ENCODE measurements at regions not wholly inside any gene's neighbourhood (a gene's known extent, or its start where the extent isn't known, plus 50 kb on each side); places are given as distances from the start of the nearest gene placed in this dataset.

DNA sequence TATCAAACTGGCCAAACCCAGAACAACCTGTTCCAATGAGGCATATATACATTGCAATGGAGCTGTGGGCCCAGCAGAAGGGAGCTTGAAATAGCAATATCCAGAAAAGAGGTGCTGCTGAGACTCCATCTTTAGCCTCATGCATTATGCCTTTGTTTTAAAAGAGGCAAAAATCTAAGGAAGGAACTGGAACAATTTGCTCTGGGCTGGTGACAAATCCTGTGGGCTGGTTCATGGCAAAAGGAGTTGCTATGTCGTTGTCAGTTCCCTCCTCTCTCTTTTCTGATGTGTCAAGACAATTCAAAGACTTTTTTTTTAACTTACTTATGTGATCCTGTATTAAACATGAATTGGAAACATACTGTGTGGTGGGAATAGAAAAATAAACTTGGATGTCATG, 124.2 kb upstream of the FSHR start:
- H3K9me3 ChIP-seq = no peaks in the 10 kb centered on the region
- no peak overlapping the region for H3K4me3 ChIP-seq
- intact Hi-C loops (cut with DNase I) = no loop called here

DNA sequence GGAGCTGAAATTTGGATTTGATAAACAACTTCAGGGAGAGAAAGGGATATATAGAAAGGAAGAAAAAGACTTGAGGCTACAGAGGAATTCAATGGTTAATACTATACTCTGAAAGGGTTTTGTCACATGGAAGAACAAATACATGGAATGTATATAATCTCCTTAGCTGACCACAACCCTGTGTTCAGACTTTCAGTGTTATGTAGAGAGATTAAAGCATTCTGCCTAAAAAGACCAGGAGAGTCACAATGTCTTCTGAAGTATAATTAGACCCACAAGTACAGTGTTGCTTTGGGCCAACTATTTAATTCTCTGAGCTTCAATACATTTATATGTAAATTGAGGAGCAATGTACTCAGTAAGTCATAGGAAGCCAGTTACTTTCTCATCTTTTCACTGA, 123.8 kb upstream of the FSHR start:
- Histone ChIP-seq H3K36me3 (no peaks in the 10 kb centered on the region), H3K27ac (no peak overlapping the region), H3K27me3 (replicated peaks; ENCODE audit: insufficient read depth) (no peaks in the 10 kb centered on the region), H3K4me3 (no peak overlapping the region), H3K9me3 (no peaks in the 10 kb centered on the region), H3K4me1 (replicated peaks) (no peaks in the 10 kb centered on the region)
- TF ChIP-seq, protein P1, sequence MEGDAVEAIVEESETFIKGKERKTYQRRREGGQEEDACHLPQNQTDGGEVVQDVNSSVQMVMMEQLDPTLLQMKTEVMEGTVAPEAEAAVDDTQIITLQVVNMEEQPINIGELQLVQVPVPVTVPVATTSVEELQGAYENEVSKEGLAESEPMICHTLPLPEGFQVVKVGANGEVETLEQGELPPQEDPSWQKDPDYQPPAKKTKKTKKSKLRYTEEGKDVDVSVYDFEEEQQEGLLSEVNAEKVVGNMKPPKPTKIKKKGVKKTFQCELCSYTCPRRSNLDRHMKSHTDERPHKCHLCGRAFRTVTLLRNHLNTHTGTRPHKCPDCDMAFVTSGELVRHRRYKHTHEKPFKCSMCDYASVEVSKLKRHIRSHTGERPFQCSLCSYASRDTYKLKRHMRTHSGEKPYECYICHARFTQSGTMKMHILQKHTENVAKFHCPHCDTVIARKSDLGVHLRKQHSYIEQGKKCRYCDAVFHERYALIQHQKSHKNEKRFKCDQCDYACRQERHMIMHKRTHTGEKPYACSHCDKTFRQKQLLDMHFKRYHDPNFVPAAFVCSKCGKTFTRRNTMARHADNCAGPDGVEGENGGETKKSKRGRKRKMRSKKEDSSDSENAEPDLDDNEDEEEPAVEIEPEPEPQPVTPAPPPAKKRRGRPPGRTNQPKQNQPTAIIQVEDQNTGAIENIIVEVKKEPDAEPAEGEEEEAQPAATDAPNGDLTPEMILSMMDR (IDR thresholded peaks at IDR 0.05) = no peak
- TF ChIP-seq POLR2AphosphoS5 (IDR thresholded peaks at IDR 0.05) (no peak), POLR2A (IDR thresholded peaks at IDR 0.05) (no peak)
- intact Hi-C loops (cut with DNase I) = no loop called here
- no peak for DNase-seq (ENCODE audit: low spot score)

More for the DNA sequence above, 124.2 kb upstream of the FSHR start:
- H3K27ac ChIP-seq = no peak overlapping the region
- no peak for TF ChIP-seq POLR2AphosphoS5 (IDR thresholded peaks at IDR 0.05)
- TF ChIP-seq, protein P1 (IDR thresholded peaks at IDR 0.05) = no peak
- TF ChIP-seq POLR2A (IDR thresholded peaks at IDR 0.05) = no peak
- 74% methylated on average over 1 of the region's 1 CpG for WGBS
- no peaks in the 10 kb centered on the region for H3K4me1 ChIP-seq (replicated peaks)
- H3K27me3 ChIP-seq (replicated peaks; ENCODE audit: insufficient read depth) = no peaks in the 10 kb centered on the region
- H3K36me3 ChIP-seq = no peaks in the 10 kb centered on the region
- DNase-seq (ENCODE audit: low spot score) = no peak

DNA sequence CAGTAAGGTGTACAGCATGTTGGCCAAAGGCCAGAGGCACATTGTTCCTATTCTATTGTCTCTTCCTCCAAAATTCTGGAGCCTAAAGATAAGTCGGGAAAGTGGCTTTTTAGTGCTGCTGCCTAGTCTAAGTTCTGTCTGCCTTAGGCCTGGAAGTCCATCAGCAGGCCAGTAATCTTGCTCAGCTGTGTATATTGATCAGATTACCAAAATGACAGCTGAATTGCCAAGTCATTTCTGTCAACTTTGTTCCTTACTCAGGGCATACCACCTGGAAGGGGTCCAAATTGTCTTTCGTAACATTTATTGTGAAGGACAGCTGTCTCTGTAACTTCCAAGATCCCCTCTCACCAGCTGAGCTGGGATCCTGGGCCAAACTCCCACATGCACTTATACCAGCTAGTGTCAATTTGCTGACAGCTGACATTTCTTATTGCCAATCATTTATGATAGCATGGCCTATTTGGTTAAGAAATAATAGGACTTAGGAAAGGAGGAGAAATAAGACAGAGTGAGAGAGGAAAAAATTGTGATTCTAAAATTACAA, 116.8 kb upstream of the FSHR start:
- H3K27ac ChIP-seq = no peak overlapping the region
- DNase-seq (ENCODE audit: low spot score) = no peak
- H3K9me3 ChIP-seq = no peaks in the 10 kb centered on the region
- no peaks in the 10 kb centered on the region for H3K36me3 ChIP-seq
- intact Hi-C loops (cut with DNase I) = no loop called here
- 71% methylated on average over 2 of the region's 2 CpGs for WGBS
- no peak for TF ChIP-seq POLR2A (IDR thresholded peaks at IDR 0.05)
- TF ChIP-seq POLR2AphosphoS5 (IDR thresholded peaks at IDR 0.05) = no peak
- TF ChIP-seq, protein P1 (IDR thresholded peaks at IDR 0.05) = no peak
- H3K4me3 ChIP-seq = no peak overlapping the region
- H3K4me1 ChIP-seq (replicated peaks) = no peaks in the 10 kb centered on the region
- no peaks in the 10 kb centered on the region for H3K27me3 ChIP-seq (replicated peaks; ENCODE audit: insufficient read depth)

DNA sequence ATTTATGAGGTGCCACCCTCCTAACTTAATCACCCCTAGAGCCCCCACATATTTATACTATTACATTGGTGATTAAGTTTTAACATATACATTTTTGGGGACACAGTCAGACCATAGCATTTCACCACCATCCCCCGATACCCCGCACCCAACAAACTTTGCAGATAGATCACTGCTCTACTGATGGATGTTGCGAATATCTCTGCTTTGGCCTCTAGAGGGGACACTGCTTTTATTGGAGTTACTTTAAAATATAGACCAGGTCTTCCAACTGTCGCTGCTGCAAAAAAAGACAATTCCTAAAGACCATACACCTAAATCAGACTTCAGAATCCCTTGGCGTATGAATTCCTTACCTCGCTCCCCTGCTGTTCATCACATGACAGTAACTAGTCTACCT, 115.8 kb upstream of the FSHR start:
- H3K36me3 ChIP-seq = no peaks in the 10 kb centered on the region
- 97% methylated on average over 6 of the region's 6 CpGs for WGBS
- no peak overlapping the region for H3K4me3 ChIP-seq
- intact Hi-C loops (cut with DNase I) = no loop called here
- H3K4me1 ChIP-seq (replicated peaks) = no peaks in the 10 kb centered on the region
- H3K27me3 ChIP-seq (replicated peaks; ENCODE audit: insufficient read depth) = no peaks in the 10 kb centered on the region
- H3K9me3 ChIP-seq = no peaks in the 10 kb centered on the region
- H3K27ac ChIP-seq = no peak overlapping the region
- no peak for DNase-seq (ENCODE audit: low spot score)
- TF ChIP-seq POLR2A (IDR thresholded peaks at IDR 0.05) = no peak
- TF ChIP-seq, protein P1 (IDR thresholded peaks at IDR 0.05) = no peak
- no peak for TF ChIP-seq POLR2AphosphoS5 (IDR thresholded peaks at IDR 0.05)

DNA sequence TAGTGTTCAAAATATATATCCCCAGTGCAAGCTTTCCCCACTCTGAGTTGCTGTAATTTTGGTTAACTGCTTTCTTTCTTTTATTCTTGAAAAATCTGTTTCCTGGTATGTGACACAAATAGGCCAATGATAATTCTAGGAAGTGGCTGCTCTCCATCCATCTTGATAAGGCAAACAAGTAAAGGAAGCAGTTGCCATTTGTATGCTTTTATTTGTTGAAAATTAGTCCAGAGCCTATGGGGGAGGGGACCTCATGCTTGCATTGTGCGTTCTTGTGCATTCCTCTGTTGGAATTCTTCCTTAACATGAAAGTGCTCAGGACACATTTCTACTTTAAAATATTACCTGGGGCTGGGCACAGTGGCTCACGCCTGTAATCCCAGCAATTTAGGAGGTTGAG, 111.2 kb upstream of the FSHR start:
- no peaks in the 10 kb centered on the region for H3K4me1 ChIP-seq (replicated peaks)
- intact Hi-C loops (cut with DNase I) = no loop called here
- H3K27me3 ChIP-seq (replicated peaks; ENCODE audit: insufficient read depth) = no peaks in the 10 kb centered on the region
- no peak overlapping the region for H3K27ac ChIP-seq
- H3K36me3 ChIP-seq = no peaks in the 10 kb centered on the region
- 83% methylated on average over 2 of the region's 2 CpGs for WGBS
- DNase-seq (ENCODE audit: low spot score) = no peak
- no peaks in the 10 kb centered on the region for H3K9me3 ChIP-seq
- no peak for TF ChIP-seq POLR2AphosphoS5 (IDR thresholded peaks at IDR 0.05)
- TF ChIP-seq POLR2A (IDR thresholded peaks at IDR 0.05) = no peak
- TF ChIP-seq, protein P1 (IDR thresholded peaks at IDR 0.05) = no peak
- H3K4me3 ChIP-seq = no peak overlapping the region
